NB4 (cell line): ENCODE measurements at regions not wholly inside any gene's neighbourhood (a gene's known extent, or its start where the extent isn't known, plus 50 kb on each side); places are given as distances from the start of the nearest gene placed in this dataset.

Experiments used
- MYC ChIP-seq: IDR thresholded peaks from 2 replicates; pipeline ENCODE4 v1.6.1; 2011; ENCODE audit warnings: low read depth, low read length
- POLR2A ChIP-seq: IDR thresholded peaks from 2 replicates; pipeline ENCODE4 v1.6.1; 2011; ENCODE audit warnings: mild to moderate bottlenecking; ENCODE audit not compliant: insufficient read length; ENCODE audit errors: extremely low read depth
- TF ChIP-seq, protein P1 (sequence below): IDR thresholded peaks from one replicate; pipeline ENCODE4 v1.5.1; 2012; ENCODE audit warnings: low read depth, low read length

GRCh38 chr11:81159900-81160299 lies 1573.8 kb downstream of the FAM181B start:
- TF ChIP-seq, protein P1, sequence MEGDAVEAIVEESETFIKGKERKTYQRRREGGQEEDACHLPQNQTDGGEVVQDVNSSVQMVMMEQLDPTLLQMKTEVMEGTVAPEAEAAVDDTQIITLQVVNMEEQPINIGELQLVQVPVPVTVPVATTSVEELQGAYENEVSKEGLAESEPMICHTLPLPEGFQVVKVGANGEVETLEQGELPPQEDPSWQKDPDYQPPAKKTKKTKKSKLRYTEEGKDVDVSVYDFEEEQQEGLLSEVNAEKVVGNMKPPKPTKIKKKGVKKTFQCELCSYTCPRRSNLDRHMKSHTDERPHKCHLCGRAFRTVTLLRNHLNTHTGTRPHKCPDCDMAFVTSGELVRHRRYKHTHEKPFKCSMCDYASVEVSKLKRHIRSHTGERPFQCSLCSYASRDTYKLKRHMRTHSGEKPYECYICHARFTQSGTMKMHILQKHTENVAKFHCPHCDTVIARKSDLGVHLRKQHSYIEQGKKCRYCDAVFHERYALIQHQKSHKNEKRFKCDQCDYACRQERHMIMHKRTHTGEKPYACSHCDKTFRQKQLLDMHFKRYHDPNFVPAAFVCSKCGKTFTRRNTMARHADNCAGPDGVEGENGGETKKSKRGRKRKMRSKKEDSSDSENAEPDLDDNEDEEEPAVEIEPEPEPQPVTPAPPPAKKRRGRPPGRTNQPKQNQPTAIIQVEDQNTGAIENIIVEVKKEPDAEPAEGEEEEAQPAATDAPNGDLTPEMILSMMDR = no peak
- no peak for TF ChIP-seq POLR2A
- no peak for TF ChIP-seq MYC
